K562 (cell line): ENCODE measurements at regions not wholly inside any gene's neighbourhood (a gene's known extent, or its start where the extent isn't known, plus 50 kb on each side); places are given as distances from the start of the nearest gene placed in this dataset.

Experiments used
- ATF7 ChIP-seq: fragments of 450-650 bp; IDR thresholded peaks from 2 replicates; pipeline ENCODE4 v1.7.1; 2014; ENCODE audit warnings: mild to moderate bottlenecking, moderate library complexity
- BRD9 ChIP-seq: fragments of 450-650 bp; IDR thresholded peaks from 2 replicates; pipeline ENCODE4 v1.6.1; 2018; ENCODE audit warnings: low read depth; ENCODE audit not compliant: partially characterized antibody
- CREB3L1 ChIP-seq: fragments of 450-650 bp; IDR thresholded peaks from 2 replicates; pipeline ENCODE4 v1.6.1; 2014; ENCODE audit warnings: low read depth, mild to moderate bottlenecking, moderate library complexity, borderline replicate concordance
- HSF4 ChIP-seq: fragments of 250-450 bp; sonication (Bioruptor Pico); IDR thresholded peaks from 2 replicates; pipeline ENCODE4 v2.1.2; 2022; ENCODE audit warnings: mild to moderate bottlenecking, moderate library complexity, borderline replicate concordance
- JUND ChIP-seq, 2 experiments: IDR thresholded peaks; 2 replicates in 1 of 2; 3 replicates in 1 of 2; pipeline ENCODE4 v1.6.1; 2011; ENCODE audit warnings: borderline replicate concordance in 2 of 2, low read depth in 2 of 2, low read length in 2 of 2, improper control_type of control experiment in 1 of 2, missing biosample characterization in 1 of 2, missing genetic modification characterization in 1 of 2, missing genetic modification reagents in 1 of 2
- NBN ChIP-seq: fragments of 450-650 bp; IDR thresholded peaks from 2 replicates; pipeline ENCODE4 v1.6.1; 2016; ENCODE audit warnings: low read depth, mild to moderate bottlenecking
- NR2C2 ChIP-seq, 2 experiments: fragments of 200-800 bp in 1 of 2; sonication (Bioruptor generic) in 1 of 2; sonication (generic) in 1 of 2; formaldehyde crosslinking in 1 of 2; IDR thresholded peaks; 2 replicates each; pipeline versions ENCODE4 v1.6.1 to v1.8.0; 2016 to 2022; ENCODE audit warnings: mild to moderate bottlenecking in 1 of 2, missing compliant biosample characterization in 1 of 2, missing genetic modification characterization in 1 of 2, missing genetic modification reagents in 1 of 2
- PTRF ChIP-seq: fragments of 450-650 bp; IDR thresholded peaks from 2 replicates; pipeline ENCODE4 v1.6.1; 2016; ENCODE audit warnings: mild to moderate bottlenecking, missing genetic modification characterization, missing compliant biosample characterization
- SMARCC2 ChIP-seq: fragments of 450-650 bp; IDR thresholded peaks from 2 replicates; pipeline ENCODE4 v1.6.1; 2017; ENCODE audit warnings: antibody characterized with exemption, moderate library complexity, mild to moderate bottlenecking, low read depth
- SREBF1 ChIP-seq: fragments of 150-350 bp; IDR thresholded peaks from 2 replicates; pipeline ENCODE4 v1.6.1; 2014; ENCODE audit warnings: antibody characterized with exemption, low read depth, low read length, borderline replicate concordance
- ZBTB40 ChIP-seq, 2 experiments: fragments of 450-650 bp in 1 of 2; sonication (generic) in 1 of 2; formaldehyde crosslinking in 1 of 2; IDR thresholded peaks; 2 replicates each; pipeline versions ENCODE4 v1.7.1 to v1.9.0; 2016 to 2022; ENCODE audit warnings: inconsistent platforms in 1 of 2, mild to moderate bottlenecking in 1 of 2, missing genetic modification reagents in 1 of 2
- ZNF507 ChIP-seq: conservative IDR thresholded peaks from 2 replicates; pipeline ENCODE4 v1.6.1; 2017; ENCODE audit warnings: missing genetic modification characterization, missing compliant biosample characterization
- ZNF695 ChIP-seq: fragments of 450-650 bp; formaldehyde crosslinking; IDR thresholded peaks from 2 replicates; pipeline ENCODE4 v1.4.0; 2020; ENCODE audit warnings: mild to moderate bottlenecking, moderate library complexity
- ZNF785 ChIP-seq: fragments of 250-450 bp; sonication (Bioruptor Pico); IDR thresholded peaks from 2 replicates; pipeline ENCODE4 v1.4.0; 2020; ENCODE audit warnings: mild to moderate bottlenecking

GRCh38 chr6:15096894-15097837 lies 148.7 kb upstream of the JARID2 start (continued):
- TF ChIP-seq ZNF695 (CRISPR knock-in tag) (no peak), PTRF (peak; percentile 13; the same call in 1 of the 2 replicates), JUND (IDR thresholded peaks at IDR 0.05; ENCODE audit: borderline replicate concordance, low read depth, low read length) (peak; percentile 74; the same call in 1 of the 2 replicates), JUND (tag; IDR thresholded peaks at IDR 0.05; ENCODE audit: borderline replicate concordance, low read depth, low read length) (peak; percentile 89; the same call in 1 of the 3 replicates), SREBF1 (no peak), ATF7 (0 out of 2 replicates have a peak, but pooled peaks have one; percentile 57), ZNF785 (CRISPR knock-in tag) (no peak), CREB3L1 (no peak), HSF4 (0 out of 2 replicates have a peak, but pooled peaks have one; percentile 62), ZNF507 (tag) (no peak), NR2C2 (CRISPR knock-in tag; IDR thresholded peaks at IDR 0.05) (no peak), NR2C2 (tag; IDR thresholded peaks at IDR 0.05) (peak; percentile 73), SMARCC2 (peak; percentile 30; the same call in 1 of the 2 replicates), NBN (peak; percentile 66; the same call in 1 of the 2 replicates), BRD9 (no peak), ZBTB40 (IDR thresholded peaks at IDR 0.05) (no peak), ZBTB40 (CRISPR knock-in tag; IDR thresholded peaks at IDR 0.05) (no peak)
